H1 (cell line): ENCODE measurements at regions not wholly inside any gene's neighbourhood (a gene's known extent, or its start where the extent isn't known, plus 50 kb on each side); places are given as distances from the start of the nearest gene placed in this dataset.

Experiments
- CTCF ChIA-PET: fragments of 300-600 bp; sonication (Branson Sonifier 250); formaldehyde crosslinking; loops from one replicate; lab custom pipeline; 2021; ENCODE audit not compliant: partially characterized antibody; lab: Charles Lee
- POLR2A ChIA-PET: fragments of 300-600 bp; sonication (Branson Sonifier 250); formaldehyde crosslinking; loops from one replicate; lab custom pipeline; 2021; ENCODE audit warnings: inconsistent platforms; ENCODE audit not compliant: partially characterized antibody; lab: Charles Lee
- DNase-seq, 2 experiments: peaks; one replicate each; pipeline versions ENCODE4 v3.0.0 to v3.0.0-alpha.2; 2010 to 2022; ENCODE audit warnings: low spot score in 2 of 2, low read depth in 1 of 2, mixed read lengths in 1 of 2
- FAIRE-seq: peaks from 2 replicates; lab custom pipeline; 2011; peaks lifted over from hg19 to GRCh38; lab: Jason Lieb, UNC
- H2AFZ ChIP-seq: 2 replicates; pipeline ENCODE4 v1.8.1; 2012; ENCODE audit warnings: low read length, inconsistent platforms
- H2AK5ac ChIP-seq: 2 replicates; pipeline ENCODE4 v1.6.1; 2013; ENCODE audit warnings: low read depth, low read length
- H2BK120ac ChIP-seq: replicated peaks from 2 replicates; pipeline ENCODE3; 2013; ENCODE audit warnings: low read depth, low read length, inconsistent platforms
- H2BK12ac ChIP-seq: 2 replicates; pipeline ENCODE4 v1.6.1; 2013; ENCODE audit warnings: low read depth, low read length
- H2BK15ac ChIP-seq: 2 replicates; pipeline ENCODE4 v1.6.1; 2013; ENCODE audit warnings: low read length
- H2BK20ac ChIP-seq: 2 replicates; pipeline ENCODE4 v1.6.1; 2013; ENCODE audit warnings: low read length
- H2BK5ac ChIP-seq: 2 replicates; pipeline ENCODE4 v1.6.1; 2013; ENCODE audit warnings: low read depth, low read length
- H3K14ac ChIP-seq: 2 replicates; pipeline ENCODE4 v1.6.1; 2013; ENCODE audit warnings: inconsistent platforms; ENCODE audit not compliant: insufficient read length
- H3K18ac ChIP-seq: 2 replicates; pipeline ENCODE4 v1.6.1; 2013; ENCODE audit warnings: low read length; ENCODE audit errors: extremely low read depth
- H3K23ac ChIP-seq: 2 replicates; pipeline ENCODE4 v1.6.1; 2013; ENCODE audit warnings: inconsistent platforms; ENCODE audit not compliant: insufficient read length
- H3K23me2 ChIP-seq: 2 replicates; pipeline ENCODE4 v1.6.1; 2013; ENCODE audit warnings: low read depth, low read length
- H3K27ac ChIP-seq: 2 replicates; pipeline ENCODE4 v1.6.1; 2011; ENCODE audit warnings: low read depth, low read length, inconsistent platforms
- H3K27me3 ChIP-seq, 4 experiments: replicated peaks in 1 of 4; 1 replicate in 1 of 4; 2 replicates in 3 of 4; pipeline versions ENCODE4 v1.6.1 to v1.8.1; 2011 to 2013; ENCODE audit warnings: low read length in 3 of 4, mild to moderate bottlenecking in 3 of 4, inconsistent platforms in 2 of 4, mixed read lengths in 2 of 4, moderate library complexity in 1 of 4; ENCODE audit not compliant: control insufficient read depth in 3 of 4, insufficient read depth in 3 of 4; ENCODE audit errors: extremely low read depth in 1 of 4
- H3K36me3 ChIP-seq, 4 experiments: 2 replicates each; pipeline versions ENCODE4 v1.6.1 to v1.8.1; 2011 to 2013; ENCODE audit warnings: mild to moderate bottlenecking in 4 of 4, low read length in 3 of 4, moderate library complexity in 2 of 4, control low read depth in 1 of 4, inconsistent platforms in 1 of 4; ENCODE audit not compliant: insufficient read depth in 4 of 4, control insufficient read depth in 2 of 4
- H3K4ac ChIP-seq: replicated peaks from 2 replicates; pipeline ENCODE3; 2013; ENCODE audit warnings: low read length, low read depth, mixed read lengths, inconsistent platforms; ENCODE audit not compliant: insufficient read length
- H3K4me1 ChIP-seq, 4 experiments: replicated peaks in 1 of 4; 1 replicate in 1 of 4; 2 replicates in 3 of 4; pipeline versions ENCODE4 v1.6.1 to v1.8.1; 2011 to 2013; ENCODE audit warnings: low read length in 3 of 4, inconsistent platforms in 2 of 4, mixed read lengths in 1 of 4; ENCODE audit not compliant: insufficient read depth in 4 of 4, control insufficient read depth in 3 of 4
- H3K4me2 ChIP-seq, 2 experiments: 2 replicates each; pipeline versions ENCODE4 v1.6.1 to v1.8.1; 2011 to 2013; ENCODE audit warnings: low read depth in 2 of 2, low read length in 2 of 2, control low read depth in 1 of 2, inconsistent platforms in 1 of 2, mild to moderate bottlenecking in 1 of 2; ENCODE audit not compliant: insufficient read depth in 1 of 2
- H3K4me3 ChIP-seq, 4 experiments: fragments of 200-600, 300-600 bp in 1 of 4; sonication (generic), shearing (Covaris generic), sonication (Bioruptor Twin) in 1 of 4; 2 replicates each; pipeline versions ENCODE4 v1.5.1 to v1.8.1; 2011 to 2016; ENCODE audit warnings: low read length in 4 of 4, low read depth in 3 of 4, control low read depth in 2 of 4, inconsistent platforms in 2 of 4, mild to moderate bottlenecking in 2 of 4, mixed read lengths in 1 of 4, moderate library complexity in 1 of 4; ENCODE audit not compliant: insufficient read depth in 2 of 4; ENCODE audit errors: extremely low read depth in 1 of 4
- H3K56ac ChIP-seq: replicated peaks from 2 replicates; pipeline ENCODE3; 2013; ENCODE audit warnings: low read depth, mild to moderate bottlenecking, mixed read lengths, low read length, inconsistent platforms; ENCODE audit not compliant: insufficient read length
- H3K79me1 ChIP-seq: 2 replicates; pipeline ENCODE4 v1.6.1; 2013; ENCODE audit warnings: low read depth, low read length, control low read depth
- H3K79me2 ChIP-seq, 2 experiments: 2 replicates each; pipeline versions ENCODE4 v1.6.1 to v1.8.1; 2012 to 2013; ENCODE audit warnings: low read length in 2 of 2, mild to moderate bottlenecking in 2 of 2, inconsistent platforms in 1 of 2; ENCODE audit not compliant: insufficient read depth in 2 of 2, control insufficient read depth in 1 of 2
- H3K9ac ChIP-seq, 4 experiments: replicated peaks in 1 of 4; 1 replicate in 1 of 4; 2 replicates in 3 of 4; pipeline versions ENCODE4 v1.6.1 to v1.8.1; 2011 to 2013; ENCODE audit warnings: low read depth in 3 of 4, low read length in 3 of 4, control low read depth in 2 of 4, mild to moderate bottlenecking in 2 of 4, moderate library complexity in 2 of 4, inconsistent platforms in 1 of 4; ENCODE audit errors: extremely low read depth in 1 of 4
- H3K9me3 ChIP-seq, 2 experiments: 2 replicates each; pipeline versions ENCODE4 v1.6.1 to v1.8.1; 2012 to 2013; ENCODE audit warnings: mild to moderate bottlenecking in 2 of 2, moderate library complexity in 2 of 2, control low read depth in 1 of 2, inconsistent platforms in 1 of 2, low read depth in 1 of 2, low read length in 1 of 2, mixed read lengths in 1 of 2; ENCODE audit not compliant: insufficient read depth in 2 of 2
- H4K20me1 ChIP-seq, 2 experiments: replicated peaks in 1 of 2; 2 replicates each; pipeline versions ENCODE3 to v1.8.1; 2011 to 2013; ENCODE audit warnings: inconsistent platforms in 2 of 2, low read length in 2 of 2, mild to moderate bottlenecking in 1 of 2; ENCODE audit not compliant: insufficient read depth in 2 of 2, control insufficient read depth in 1 of 2
- H4K5ac ChIP-seq: 2 replicates; pipeline ENCODE4 v1.6.1; 2013; ENCODE audit warnings: low read length, low read depth, mixed read lengths, inconsistent platforms; ENCODE audit not compliant: insufficient read length
- H4K8ac ChIP-seq: 2 replicates; pipeline ENCODE4 v1.8.0; 2013; ENCODE audit warnings: mild to moderate bottlenecking, moderate library complexity, low read length, inconsistent platforms; ENCODE audit not compliant: insufficient read depth; ENCODE audit errors: extremely low read depth
- H4K91ac ChIP-seq: replicated peaks from 2 replicates; pipeline ENCODE3; 2013; ENCODE audit warnings: low read length, mixed read lengths, inconsistent platforms; ENCODE audit not compliant: insufficient read length
- CBX8 ChIP-seq: fragments of 300-800, 300-1000 bp; sonication (generic); IDR thresholded peaks from 2 replicates; pipeline ENCODE4 v1.7.1; 2016; ENCODE audit warnings: low read depth, low read length, borderline replicate concordance
- CREB1 ChIP-seq: IDR thresholded peaks from 2 replicates; pipeline ENCODE4 v1.6.1; 2012; ENCODE audit warnings: inconsistent platforms
- HDAC6 ChIP-seq: IDR thresholded peaks from one replicate; pipeline ENCODE4 v1.7.1; 2012; ENCODE audit warnings: low read depth, mild to moderate bottlenecking, inconsistent platforms, low read length, moderate library complexity
- JUN ChIP-seq: IDR thresholded peaks from 2 replicates; pipeline ENCODE4 v1.6.1; 2011; ENCODE audit warnings: low read depth, mild to moderate bottlenecking, improper control_type of control experiment, low read length
- POU5F1 ChIP-seq: IDR thresholded peaks from 2 replicates; pipeline ENCODE4 v1.6.1; 2011; ENCODE audit warnings: low read depth, mild to moderate bottlenecking, low read length, moderate library complexity
- TBP ChIP-seq: IDR thresholded peaks from 2 replicates; pipeline ENCODE4 v1.6.1; 2011; ENCODE audit warnings: low read depth, low read length, improper control_type of control experiment
- TCF12 ChIP-seq: IDR thresholded peaks from 2 replicates; pipeline ENCODE4 v1.6.1; 2011; ENCODE audit warnings: low read depth, mild to moderate bottlenecking, low read length
- YY1 ChIP-seq: IDR thresholded peaks from 2 replicates; pipeline ENCODE4 v1.6.1; 2011; ENCODE audit warnings: low read depth, mild to moderate bottlenecking, low read length
- WGBS, 2 experiments: shearing (Covaris generic) in 1 of 2; methylation state at CpG; one replicate each; pipeline versions ENCODE4 v1.1.6 to v1.1.7; 2013 to 2015; ENCODE audit warnings: low lambda C conversion rate in 2 of 2, mixed read lengths in 2 of 2, inconsistent platforms in 1 of 2, low coverage in 1 of 2, missing lambda C conversion rate in 1 of 2; ENCODE audit not compliant: insufficient replicate concordance in 2 of 2, insufficient coverage in 1 of 2, insufficient read length in 1 of 2; ENCODE audit errors: extremely low coverage in 1 of 2, missing lambda C conversion rate in 1 of 2; 5-methylcytosine and 5-hydroxymethylcytosine counted together
- TF ChIP-seq, protein P1 (sequence below): IDR thresholded peaks from 2 replicates; pipeline ENCODE4 v1.6.1; 2012; ENCODE audit warnings: inconsistent platforms
- TF ChIP-seq, protein P2 (sequence below): IDR thresholded peaks from 2 replicates; pipeline ENCODE4 v1.6.1; 2011; ENCODE audit warnings: low read length, improper control_type of control experiment
- TF ChIP-seq, protein P3 (sequence below): IDR thresholded peaks from 2 replicates; pipeline ENCODE4 v1.6.1; 2012; ENCODE audit warnings: inconsistent platforms
- TF ChIP-seq, protein P4 (sequence below): IDR thresholded peaks from 2 replicates; pipeline ENCODE4 v1.6.1; 2012; ENCODE audit warnings: low read length, inconsistent platforms

DNA sequence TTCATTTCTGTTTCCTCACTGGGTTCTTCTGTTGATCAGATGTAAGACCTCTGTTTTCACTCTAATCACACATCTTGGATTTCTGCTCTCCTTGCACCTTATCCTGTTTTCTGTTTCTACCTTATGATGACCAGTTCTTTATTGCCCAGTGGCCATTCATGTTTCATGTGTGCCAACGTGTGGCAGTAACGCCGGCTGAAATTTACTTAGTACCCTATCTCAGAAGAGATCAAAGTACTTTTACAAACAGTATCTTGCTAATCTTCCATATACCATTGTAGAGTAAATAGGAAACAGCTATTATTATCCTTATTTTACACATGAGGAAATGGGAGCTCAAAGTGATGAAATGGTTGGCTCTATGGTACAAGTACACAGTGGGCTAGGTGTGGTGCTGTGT lies 74.0 kb downstream of the GATA3 start:
- Histone ChIP-seq H2AK5ac (no peak overlapping the region), H3K23ac (no peak overlapping the region), H3K4me3 (no peak overlapping the region), H2BK20ac (no peak overlapping the region), H4K91ac (no peak overlapping the region), H3K27me3 (no peaks in the 10 kb centered on the region), H3K79me2 (no peaks in the 10 kb centered on the region), H4K20me1 (no peaks in the 10 kb centered on the region), H3K14ac (no peak overlapping the region), H2AFZ (no peak overlapping the region), H2BK5ac (no peak overlapping the region), H3K9ac (no peak overlapping the region), H4K5ac (no peak overlapping the region), H3K4me2 (no peak overlapping the region), H3K4me1 (no peaks in the 10 kb centered on the region), H2BK120ac (no peak overlapping the region), H3K56ac (no peak overlapping the region), H3K79me1 (no peaks in the 10 kb centered on the region), H4K8ac (no peak overlapping the region), H3K36me3 (no peaks in the 10 kb centered on the region), H2BK15ac (no peak overlapping the region), H3K4ac (no peak overlapping the region), H2BK12ac (no peak overlapping the region), H3K18ac (no peak overlapping the region), H3K23me2 (no peaks in the 10 kb centered on the region), H3K9me3 (no peaks in the 10 kb centered on the region), H3K27ac (no peak overlapping the region)
- DNase-seq (no peak), FAIRE-seq (no peak)
- ChIA-PET CTCF (no interaction called here), POLR2A (no interaction called here)
- 93% methylated on average over 3 of the region's 3 CpGs; no CpG with 5 or more reads in 1 of the 2 experiments for WGBS, 2 experiments
- TF ChIP-seq JUN = no peak
- no peak for TF ChIP-seq CREB1
- TF ChIP-seq CBX8 = no peak
- no peak for TF ChIP-seq TCF12
- TF ChIP-seq, protein P1, sequence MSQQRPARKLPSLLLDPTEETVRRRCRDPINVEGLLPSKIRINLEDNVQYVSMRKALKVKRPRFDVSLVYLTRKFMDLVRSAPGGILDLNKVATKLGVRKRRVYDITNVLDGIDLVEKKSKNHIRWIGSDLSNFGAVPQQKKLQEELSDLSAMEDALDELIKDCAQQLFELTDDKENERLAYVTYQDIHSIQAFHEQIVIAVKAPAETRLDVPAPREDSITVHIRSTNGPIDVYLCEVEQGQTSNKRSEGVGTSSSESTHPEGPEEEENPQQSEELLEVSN = no peak
- no peak for TF ChIP-seq TBP
- no peak for TF ChIP-seq HDAC6
- TF ChIP-seq, protein P2, sequence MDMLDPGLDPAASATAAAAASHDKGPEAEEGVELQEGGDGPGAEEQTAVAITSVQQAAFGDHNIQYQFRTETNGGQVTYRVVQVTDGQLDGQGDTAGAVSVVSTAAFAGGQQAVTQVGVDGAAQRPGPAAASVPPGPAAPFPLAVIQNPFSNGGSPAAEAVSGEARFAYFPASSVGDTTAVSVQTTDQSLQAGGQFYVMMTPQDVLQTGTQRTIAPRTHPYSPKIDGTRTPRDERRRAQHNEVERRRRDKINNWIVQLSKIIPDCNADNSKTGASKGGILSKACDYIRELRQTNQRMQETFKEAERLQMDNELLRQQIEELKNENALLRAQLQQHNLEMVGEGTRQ = no peak
- TF ChIP-seq YY1 = no peak
- TF ChIP-seq, protein P3, sequence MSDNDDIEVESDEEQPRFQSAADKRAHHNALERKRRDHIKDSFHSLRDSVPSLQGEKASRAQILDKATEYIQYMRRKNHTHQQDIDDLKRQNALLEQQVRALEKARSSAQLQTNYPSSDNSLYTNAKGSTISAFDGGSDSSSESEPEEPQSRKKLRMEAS = no peak
- TF ChIP-seq POU5F1 = no peak
- TF ChIP-seq, protein P4, sequence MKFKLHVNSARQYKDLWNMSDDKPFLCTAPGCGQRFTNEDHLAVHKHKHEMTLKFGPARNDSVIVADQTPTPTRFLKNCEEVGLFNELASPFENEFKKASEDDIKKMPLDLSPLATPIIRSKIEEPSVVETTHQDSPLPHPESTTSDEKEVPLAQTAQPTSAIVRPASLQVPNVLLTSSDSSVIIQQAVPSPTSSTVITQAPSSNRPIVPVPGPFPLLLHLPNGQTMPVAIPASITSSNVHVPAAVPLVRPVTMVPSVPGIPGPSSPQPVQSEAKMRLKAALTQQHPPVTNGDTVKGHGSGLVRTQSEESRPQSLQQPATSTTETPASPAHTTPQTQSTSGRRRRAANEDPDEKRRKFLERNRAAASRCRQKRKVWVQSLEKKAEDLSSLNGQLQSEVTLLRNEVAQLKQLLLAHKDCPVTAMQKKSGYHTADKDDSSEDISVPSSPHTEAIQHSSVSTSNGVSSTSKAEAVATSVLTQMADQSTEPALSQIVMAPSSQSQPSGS = no peak
